Central memory CD8-positive, alpha-beta T cell (primary cell): ENCODE measurements at regions not wholly inside any gene's neighbourhood (a gene's known extent, or its start where the extent isn't known, plus 50 kb on each side); places are given as distances from the start of the nearest gene placed in this dataset.

ENCODE experiments used
- ATAC-seq: fragments of 150-1000 bp; cut with Tn5 transposase; replicated peaks from 2 replicates; pipeline ENCODE4 v1.10.0; 2022; ENCODE audit warnings: mild to moderate bottlenecking, moderate FRiP score, moderate number of reproducible peaks; ENCODE audit not compliant: poor library complexity, severe bottlenecking; ENCODE audit errors: extremely low read depth
- DNase-seq, 2 donors: peaks; one replicate each; pipeline ENCODE4 v3.0.0; 2021; ENCODE audit warnings: low spot score in 2 of 2
- H3K27ac Mint-ChIP-seq: one replicate; pipeline ENCODE4 v1.8.0; 2022; ENCODE audit warnings: low read depth, mild to moderate bottlenecking, moderate library complexity, mixed read lengths
- H3K27me3 Mint-ChIP-seq: one replicate; pipeline ENCODE4 v1.8.0; 2022; ENCODE audit warnings: mixed read lengths
- H3K36me3 Mint-ChIP-seq: one replicate; pipeline ENCODE4 v1.8.0; 2022; ENCODE audit warnings: mild to moderate bottlenecking, moderate library complexity, mixed read lengths; ENCODE audit not compliant: insufficient read depth
- H3K4me1 Mint-ChIP-seq: one replicate; pipeline ENCODE4 v1.8.0; 2022; ENCODE audit warnings: mixed read lengths
- H3K4me3 Mint-ChIP-seq: one replicate; pipeline ENCODE4 v1.8.0; 2022; ENCODE audit warnings: mild to moderate bottlenecking, moderate library complexity, mixed read lengths
- H3K9me3 Mint-ChIP-seq: one replicate; pipeline ENCODE4 v1.8.0; 2022; ENCODE audit warnings: mixed read lengths

DNA sequence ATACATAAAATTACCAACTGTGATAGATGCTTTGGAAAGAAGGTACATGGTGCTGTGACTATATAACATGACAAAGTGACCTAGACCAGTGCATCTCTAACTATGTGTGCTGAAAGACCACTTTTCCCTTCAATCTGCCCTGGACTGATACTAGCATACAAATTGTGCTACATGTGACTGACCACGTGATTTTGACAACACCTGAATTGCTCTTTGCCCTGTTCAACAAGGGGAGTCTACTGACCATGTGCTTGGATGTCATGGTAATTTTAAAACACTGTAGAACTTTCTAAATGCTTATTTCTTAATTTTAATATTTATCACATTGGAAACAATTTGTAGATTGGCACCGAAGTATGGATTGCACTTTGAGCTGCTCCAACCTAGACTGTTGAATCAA, 142.4 kb downstream of the CAND1 start:
- ATAC-seq (no peak), DNase-seq (no peak)
- Mint-ChIP-seq H3K4me3 (no peak overlapping the region), H3K9me3 (peaks cover 5% of the 10 kb centered on the region), H3K36me3 (no peaks in the 10 kb centered on the region), H3K27ac (no peak overlapping the region), H3K4me1 (no peaks in the 10 kb centered on the region), H3K27me3 (peaks cover under 1% of the 10 kb centered on the region)

DNA sequence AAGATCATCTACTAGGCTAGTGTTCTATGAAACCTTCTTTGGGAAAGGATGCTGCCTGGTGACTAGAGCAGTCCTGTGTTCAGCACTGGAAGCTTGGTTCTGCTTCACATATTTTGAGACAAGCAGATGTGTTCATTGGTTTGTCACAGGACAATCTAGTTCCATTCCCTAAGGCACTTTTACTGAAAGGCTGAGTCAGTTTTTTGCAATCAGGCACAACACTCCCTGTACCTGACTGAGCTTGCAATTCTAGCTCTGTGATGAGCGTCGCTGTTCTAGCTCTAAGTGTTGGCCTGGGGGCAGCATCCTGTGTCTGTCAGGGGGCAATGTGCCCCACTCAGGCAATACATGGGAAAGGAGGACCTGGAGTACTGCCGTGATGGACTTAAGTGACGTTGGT, 144.4 kb downstream of the CAND1 start:
- Mint-ChIP-seq H3K4me3 (no peak overlapping the region), H3K27me3 (no peaks in the 10 kb centered on the region), H3K4me1 (no peaks in the 10 kb centered on the region), H3K9me3 (peaks cover 5% of the 10 kb centered on the region), H3K36me3 (no peaks in the 10 kb centered on the region), H3K27ac (no peak overlapping the region)
- DNase-seq (no peak), ATAC-seq (no peak)

DNA sequence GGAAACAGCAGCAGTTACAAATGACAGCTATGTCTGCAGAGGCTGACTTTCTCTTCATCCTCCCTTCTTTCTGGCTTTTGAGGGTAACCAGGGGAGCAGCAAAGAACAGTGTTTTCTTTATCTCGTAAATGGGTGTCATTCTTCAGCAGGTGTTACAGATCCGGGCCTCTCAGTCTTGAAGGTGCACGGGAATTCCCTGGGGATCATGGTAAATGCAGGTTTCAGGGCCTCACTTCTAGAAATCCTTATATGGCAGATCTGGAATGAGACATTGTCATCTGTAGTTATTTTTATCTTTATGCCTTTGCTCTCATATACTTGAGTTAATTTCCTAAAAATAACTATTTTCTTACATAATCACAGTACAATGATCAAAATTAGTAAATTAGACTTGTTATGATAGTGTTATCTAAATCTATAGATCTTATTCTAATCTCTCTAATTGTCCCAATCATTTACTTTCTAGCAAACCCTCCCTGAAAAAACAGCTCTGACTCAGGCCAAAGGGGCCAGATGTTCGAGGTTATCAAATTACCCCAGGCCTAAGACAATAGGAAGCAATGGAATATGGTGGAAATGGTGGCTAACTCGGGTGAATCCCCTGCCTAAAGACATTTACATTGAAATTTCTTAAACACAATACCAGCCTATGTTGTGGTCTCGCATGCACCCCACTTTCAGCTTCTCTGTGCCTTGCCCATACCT, 145.0 kb downstream of the CAND1 start:
- no peak overlapping the region for H3K4me3 Mint-ChIP-seq

DNA sequence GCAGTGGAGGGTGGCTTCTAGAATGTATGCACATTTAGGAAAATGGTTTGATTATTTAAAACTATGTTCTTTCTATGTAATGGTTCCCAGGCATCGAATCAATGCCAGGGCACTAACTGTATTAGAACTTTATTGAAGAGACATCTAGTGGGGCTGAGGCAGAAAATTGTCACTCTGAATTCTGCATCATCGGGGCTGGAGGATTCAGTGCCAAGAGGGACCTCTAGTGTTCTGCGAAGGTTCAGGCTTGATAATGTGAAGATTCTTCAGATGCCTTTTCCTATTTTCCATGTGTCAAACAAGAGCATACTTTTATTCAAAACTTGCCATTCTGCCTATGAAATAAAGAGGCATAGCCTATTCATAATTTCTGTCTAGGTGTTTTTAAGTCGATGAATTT, 146.3 kb downstream of the CAND1 start:
- Mint-ChIP-seq H3K36me3 (no peaks in the 10 kb centered on the region), H3K4me3 (no peak overlapping the region), H3K27me3 (no peaks in the 10 kb centered on the region), H3K9me3 (peaks cover 5% of the 10 kb centered on the region), H3K27ac (no peak overlapping the region), H3K4me1 (no peaks in the 10 kb centered on the region)
- DNase-seq: no peak
- no peak for ATAC-seq

More for the DNA sequence above, 145.0 kb downstream of the CAND1 start:
- Mint-ChIP-seq H3K27ac (no peak overlapping the region), H3K9me3 (peaks cover 5% of the 10 kb centered on the region), H3K27me3 (no peaks in the 10 kb centered on the region), H3K36me3 (no peaks in the 10 kb centered on the region), H3K4me1 (no peaks in the 10 kb centered on the region)
- ATAC-seq (no peak), DNase-seq (no peak)

DNA sequence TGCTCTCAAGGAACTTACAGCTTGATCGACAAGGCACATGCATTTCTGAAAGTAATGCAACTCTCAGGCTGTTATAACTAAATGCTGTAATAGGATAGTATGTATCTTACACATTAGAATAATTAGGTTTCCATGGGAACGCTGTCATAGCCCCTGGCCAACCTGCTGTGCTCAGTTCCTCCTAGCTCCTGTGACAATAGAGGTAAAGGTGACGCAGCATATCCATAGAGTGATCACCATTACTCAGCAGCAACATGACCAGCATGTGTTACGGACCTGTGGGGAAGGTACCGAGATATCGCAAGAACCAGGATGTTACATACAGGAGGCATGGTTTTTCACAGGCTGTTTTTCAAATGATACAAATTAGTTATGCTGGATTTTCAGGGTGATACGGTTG, 150.7 kb downstream of the CAND1 start:
- ATAC-seq: no peak
- no peak overlapping the region for H3K27ac Mint-ChIP-seq

DNA sequence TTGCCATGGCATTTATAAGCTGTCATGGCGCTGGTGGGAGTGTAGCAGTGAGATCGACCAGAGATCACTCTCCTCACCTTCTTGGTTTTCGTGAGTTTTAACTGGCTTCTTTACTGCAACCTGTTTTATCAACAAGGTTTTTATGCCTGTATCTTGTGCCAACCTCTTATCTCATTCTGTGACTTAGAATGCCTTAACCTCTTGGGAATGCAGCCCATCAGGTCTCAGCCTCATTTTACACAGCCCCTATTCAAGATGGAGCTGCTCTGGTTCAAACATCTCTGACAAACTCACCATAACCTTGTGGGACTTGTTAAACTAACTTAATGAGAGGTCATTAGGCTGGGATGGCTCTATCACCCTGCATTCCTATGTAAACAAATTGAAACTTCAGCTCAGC, 151.3 kb downstream of the CAND1 start:
- no peaks in the 10 kb centered on the region for H3K36me3 Mint-ChIP-seq
- H3K4me1 Mint-ChIP-seq: no peaks in the 10 kb centered on the region
- DNase-seq (no peak), ATAC-seq (no peak)
- no peak overlapping the region for H3K27ac Mint-ChIP-seq
- H3K4me3 Mint-ChIP-seq: no peak overlapping the region
- no peaks in the 10 kb centered on the region for H3K27me3 Mint-ChIP-seq
- H3K9me3 Mint-ChIP-seq: no peaks in the 10 kb centered on the region

More for the DNA sequence above, 150.7 kb downstream of the CAND1 start:
- Mint-ChIP-seq H3K4me1 (no peaks in the 10 kb centered on the region), H3K27me3 (no peaks in the 10 kb centered on the region), H3K4me3 (no peak overlapping the region), H3K36me3 (no peaks in the 10 kb centered on the region), H3K9me3 (no peaks in the 10 kb centered on the region)
- DNase-seq: no peak

DNA sequence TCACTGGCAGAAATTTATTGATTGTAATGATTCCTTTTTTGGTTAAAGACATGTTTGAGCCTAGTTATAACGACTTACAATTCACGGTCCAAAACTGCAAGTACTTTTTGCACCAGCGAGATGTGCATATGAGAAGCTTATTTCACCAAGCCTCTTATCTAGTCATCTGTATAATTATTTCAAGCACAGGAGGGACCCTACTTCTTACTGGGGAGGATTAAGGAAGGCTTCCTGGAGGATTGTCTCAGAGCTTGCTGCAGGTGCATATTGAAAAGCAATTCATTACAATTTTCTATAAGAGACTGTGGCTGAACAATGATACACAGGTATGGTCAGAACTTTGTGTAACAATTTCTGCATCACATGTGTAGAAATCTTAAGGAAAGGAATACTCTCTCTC, 152.9 kb downstream of the CAND1 start:
- no peak for DNase-seq
- Mint-ChIP-seq H3K9me3 (no peaks in the 10 kb centered on the region), H3K4me1 (peaks cover 5% of the 10 kb centered on the region), H3K27me3 (no peaks in the 10 kb centered on the region), H3K36me3 (no peaks in the 10 kb centered on the region), H3K27ac (no peak overlapping the region), H3K4me3 (no peak overlapping the region)
- ATAC-seq: no peak

DNA sequence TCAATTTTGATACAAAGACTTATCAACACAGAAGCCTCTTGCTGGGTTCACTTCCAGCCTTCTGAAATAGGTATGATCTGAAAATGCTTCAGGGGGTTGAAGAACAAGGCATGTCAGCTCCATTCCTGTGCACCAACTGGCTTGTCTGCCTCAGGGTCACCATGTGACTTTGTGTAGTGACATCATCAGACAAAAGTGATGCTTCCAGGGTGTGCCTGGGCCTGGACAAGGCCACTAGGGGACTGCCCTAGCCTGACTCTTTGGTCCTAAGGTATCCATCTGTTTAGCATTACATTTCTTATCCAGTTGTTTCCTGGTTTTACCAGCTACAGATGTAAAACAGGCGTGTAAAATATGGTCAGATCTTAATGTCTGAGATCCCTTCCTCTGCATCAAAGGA, 155.6 kb downstream of the CAND1 start:
- Mint-ChIP-seq H3K4me3 (no peak overlapping the region), H3K27ac (no peak overlapping the region), H3K27me3 (peaks cover 8% of the 10 kb centered on the region), H3K4me1 (peaks cover 5% of the 10 kb centered on the region), H3K9me3 (no peaks in the 10 kb centered on the region), H3K36me3 (no peaks in the 10 kb centered on the region)
- ATAC-seq (no peak), DNase-seq (no peak)

DNA sequence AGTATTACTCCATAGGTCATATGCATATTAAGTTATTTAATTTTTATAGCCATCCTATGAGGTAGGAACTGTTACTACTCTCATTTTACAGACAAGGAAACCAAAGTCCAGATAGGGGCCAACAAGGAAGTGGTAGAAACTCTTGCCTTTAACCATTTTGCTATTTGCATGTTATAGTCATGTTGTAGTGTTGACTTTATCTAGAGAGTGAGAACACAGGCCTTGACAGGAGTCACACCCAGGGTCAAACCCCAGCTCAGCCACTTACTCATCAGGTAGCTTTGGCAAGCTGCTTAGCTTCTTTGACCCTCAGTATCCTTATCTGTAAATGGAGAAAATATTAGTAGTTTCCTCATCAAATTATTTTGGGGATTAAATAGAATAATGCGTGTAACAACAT, 156.2 kb downstream of the CAND1 start:
- Mint-ChIP-seq H3K4me1 (peaks cover 5% of the 10 kb centered on the region), H3K27me3 (peaks cover 8% of the 10 kb centered on the region), H3K36me3 (no peaks in the 10 kb centered on the region), H3K27ac (no peak overlapping the region), H3K9me3 (no peaks in the 10 kb centered on the region), H3K4me3 (no peak overlapping the region)
- no peak for DNase-seq
- ATAC-seq: no peak

DNA sequence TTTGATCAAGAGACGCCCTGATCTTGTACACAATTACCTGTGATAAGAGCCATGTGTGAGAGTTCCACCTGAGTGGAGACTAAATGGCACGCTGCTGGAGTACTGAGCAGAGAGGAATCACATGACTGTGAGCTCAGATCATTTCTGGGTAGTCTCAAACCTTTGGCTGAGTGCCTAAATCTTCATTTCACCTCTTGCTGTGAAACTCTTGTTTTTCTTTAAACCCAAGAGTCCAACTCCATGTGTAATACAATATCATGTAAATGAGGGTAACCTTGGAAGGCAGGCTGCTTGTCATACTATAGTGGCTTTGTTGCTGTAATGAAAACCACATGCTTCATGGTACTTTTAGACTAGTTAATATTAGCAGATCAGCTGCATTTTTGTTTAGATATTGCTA, 156.9 kb downstream of the CAND1 start:
- Mint-ChIP-seq H3K4me1 (peaks cover 5% of the 10 kb centered on the region), H3K27me3 (peaks cover 8% of the 10 kb centered on the region), H3K4me3 (no peak overlapping the region), H3K27ac (no peak overlapping the region), H3K36me3 (no peaks in the 10 kb centered on the region), H3K9me3 (no peaks in the 10 kb centered on the region)
- ATAC-seq (no peak), DNase-seq (no peak)

DNA sequence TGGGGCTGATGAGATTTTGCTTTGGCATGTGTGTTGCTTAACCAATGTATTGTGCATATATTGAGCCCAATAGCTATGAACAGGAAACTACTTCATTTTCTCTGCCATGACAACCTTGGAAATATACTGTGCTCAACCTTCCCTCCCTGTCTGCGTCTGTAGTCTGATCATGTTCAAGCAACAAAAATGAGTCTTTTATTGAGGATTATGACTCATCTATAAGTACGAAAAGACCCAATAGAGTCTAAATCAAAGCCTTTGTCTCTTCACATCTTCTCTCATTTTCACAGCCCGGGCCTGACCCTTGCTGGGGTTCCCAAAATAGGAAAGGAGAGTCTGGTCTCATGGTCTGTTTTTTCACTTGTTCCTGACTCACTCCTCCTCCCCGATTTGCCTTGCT, 158.2 kb downstream of the CAND1 start:
- ATAC-seq (no peak), DNase-seq (no peak)
- Mint-ChIP-seq H3K36me3 (no peaks in the 10 kb centered on the region), H3K4me1 (peaks cover 5% of the 10 kb centered on the region), H3K4me3 (no peak overlapping the region), H3K27ac (no peak overlapping the region), H3K9me3 (no peaks in the 10 kb centered on the region), H3K27me3 (peaks cover 8% of the 10 kb centered on the region)

DNA sequence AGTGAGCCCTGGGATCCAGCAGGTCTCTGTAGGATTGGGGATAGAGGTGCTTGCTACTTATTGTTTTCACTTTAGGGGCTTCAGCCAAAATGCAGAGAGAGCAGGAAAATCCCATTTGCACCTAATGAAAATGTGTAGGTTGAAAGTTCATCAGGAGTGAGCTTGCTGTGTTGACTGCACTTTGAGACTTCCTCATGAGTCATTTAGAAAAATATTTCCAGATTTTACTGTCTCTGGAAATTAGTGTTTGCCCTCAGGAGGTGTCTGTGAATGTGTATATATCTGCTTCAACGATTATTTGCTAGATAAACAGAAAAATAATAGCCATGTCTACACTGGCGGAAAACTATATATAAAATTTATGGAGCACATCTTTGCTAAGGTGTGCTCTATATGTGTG, 159.3 kb downstream of the CAND1 start:
- Mint-ChIP-seq H3K9me3 (no peaks in the 10 kb centered on the region), H3K36me3 (no peaks in the 10 kb centered on the region), H3K4me3 (no peak overlapping the region), H3K27ac (no peak overlapping the region), H3K27me3 (peaks cover 8% of the 10 kb centered on the region), H3K4me1 (peaks cover 5% of the 10 kb centered on the region)
- no peak for DNase-seq
- ATAC-seq: no peak

DNA sequence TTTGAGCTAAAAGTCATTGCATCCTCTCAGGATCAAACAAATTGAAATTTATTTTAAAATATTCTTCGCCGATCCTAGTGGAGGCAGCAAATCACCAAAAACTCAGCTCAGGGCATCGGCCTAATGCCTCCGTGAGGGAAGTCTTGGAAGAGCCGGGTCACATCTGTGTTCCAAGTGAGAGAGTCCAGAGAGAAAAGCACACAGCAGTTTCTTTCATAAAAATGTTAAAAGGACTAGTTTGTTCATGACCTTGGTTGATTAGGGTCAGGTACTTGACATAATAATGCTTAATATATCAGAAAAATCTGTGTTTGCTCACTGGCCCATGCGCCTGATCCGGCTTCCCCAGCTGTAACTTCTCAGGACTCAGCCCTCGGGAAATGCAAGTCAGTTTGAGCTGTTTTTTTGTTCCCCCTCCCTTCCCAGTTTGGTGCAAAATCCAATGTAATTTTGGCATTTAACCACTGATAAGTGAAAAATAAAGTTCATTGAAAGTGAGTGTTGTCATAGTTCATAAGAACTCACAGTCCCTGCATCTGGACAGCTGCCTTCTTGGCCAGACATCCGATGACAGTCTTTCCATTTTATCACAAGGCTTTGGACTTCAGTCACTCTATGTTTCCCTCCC, 161.7 kb downstream of the CAND1 start:
- Mint-ChIP-seq H3K27ac (no peak overlapping the region), H3K4me3 (no peak overlapping the region), H3K27me3 (peaks cover 8% of the 10 kb centered on the region), H3K9me3 (no peaks in the 10 kb centered on the region), H3K4me1 (peaks cover 3% of the 10 kb centered on the region), H3K36me3 (no peaks in the 10 kb centered on the region)
- no peak for ATAC-seq
- DNase-seq: no peak
